OCI-LY7 (cell line): ENCODE measurements at regions not wholly inside any gene's neighbourhood (a gene's known extent, or its start where the extent isn't known, plus 50 kb on each side); places are given as distances from the start of the nearest gene placed in this dataset.

Experiments used
- BruUV-seq: library from RNA; stranded (reverse); fragments of 400-500 nt; replicated peaks from 2 replicates; lab custom pipeline; 2021; lab: Mats Ljungman, UMichigan
- CTCF ChIA-PET: fragments of 300-600 bp; sonication (Branson Sonifier 250); formaldehyde crosslinking; loops from one replicate; lab custom pipeline; 2022; ENCODE audit warnings: antibody characterized with exemption; ENCODE audit not compliant: unreplicated experiment; lab: Charles Lee
- POLR2A ChIA-PET: fragments of 300-600 bp; sonication (Branson Sonifier 250); formaldehyde crosslinking; loops from one replicate; lab custom pipeline; 2022; ENCODE audit warnings: antibody characterized with exemption; lab: Charles Lee
- DNase-seq: peaks from one replicate; pipeline ENCODE4 v3.0.0-alpha.2; 2015; ENCODE audit warnings: low spot score
- H2AFZ ChIP-seq: fragments of 200-600 bp; sonication (generic), shearing (Covaris generic); 2 replicates; pipeline ENCODE4 v1.6.1; 2014; ENCODE audit warnings: mild to moderate bottlenecking, antibody characterized with exemption, low read length, moderate library complexity
- H3K27ac ChIP-seq: fragments of 200-600 bp; sonication (generic); 2 replicates; pipeline ENCODE4 v1.5.1; 2014; ENCODE audit warnings: mixed run types, low read depth, mild to moderate bottlenecking, moderate library complexity, low read length, inconsistent platforms; ENCODE audit not compliant: poor library complexity, severe bottlenecking
- H3K36me3 ChIP-seq: fragments of 200-600 bp; sonication (generic); 2 replicates; pipeline ENCODE4 v1.6.1; 2014; ENCODE audit warnings: mild to moderate bottlenecking, antibody characterized with exemption, low read length, moderate library complexity, mixed read lengths; ENCODE audit not compliant: insufficient read depth
- H3K4me1 ChIP-seq: fragments of 200-600 bp; sonication (generic); 2 replicates; pipeline ENCODE4 v1.5.1; 2014; ENCODE audit warnings: mild to moderate bottlenecking, low read length; ENCODE audit not compliant: insufficient read depth, poor library complexity, severe bottlenecking
- H3K4me2 ChIP-seq: fragments of 200-600 bp; sonication (generic); 2 replicates; pipeline ENCODE4 v1.6.1; 2014; ENCODE audit warnings: mild to moderate bottlenecking, low read length
- H3K4me3 ChIP-seq: fragments of 200-600 bp; sonication (generic); 2 replicates; pipeline ENCODE4 v1.5.1; 2014; ENCODE audit warnings: mild to moderate bottlenecking, low read depth, low read length; ENCODE audit not compliant: poor library complexity, severe bottlenecking
- H3K79me2 ChIP-seq: fragments of 200-600 bp; sonication (generic); 2 replicates; pipeline ENCODE4 v1.6.1; 2016; ENCODE audit warnings: low read depth, mild to moderate bottlenecking, low read length, moderate library complexity, mixed read lengths; ENCODE audit not compliant: insufficient read depth
- H3K9me2 ChIP-seq: fragments of 200-600 bp; sonication (generic); 2 replicates; pipeline ENCODE4 v1.6.1; 2016; ENCODE audit warnings: mild to moderate bottlenecking, low read length, mixed read lengths; ENCODE audit not compliant: insufficient read depth
- H3K9me3 ChIP-seq: fragments of 200-600 bp; sonication (generic); 2 replicates; pipeline ENCODE4 v1.6.1; 2014; ENCODE audit warnings: mild to moderate bottlenecking, mixed run types, low read length, mixed read lengths
- H4K20me1 ChIP-seq: fragments of 200-600 bp; sonication (generic); 2 replicates; pipeline ENCODE4 v1.6.1; 2014; ENCODE audit warnings: mild to moderate bottlenecking, antibody characterized with exemption, low read length, moderate library complexity, mixed read lengths; ENCODE audit not compliant: insufficient read depth
- CTCF ChIP-seq: fragments of 200-600 bp; sonication (generic); conservative IDR thresholded peaks from 2 replicates; pipeline ENCODE4 v1.5.1; 2014; ENCODE audit warnings: mild to moderate bottlenecking, antibody characterized with exemption, low read length, moderate library complexity, mixed read lengths
- EZH2phosphoT487 ChIP-seq: fragments of 200-600 bp; sonication (generic); IDR thresholded peaks from 2 replicates; pipeline ENCODE4 v1.6.1; 2018; ENCODE audit warnings: low read depth, borderline replicate concordance, mild to moderate bottlenecking, mixed run types, antibody characterized with exemption, low read length, moderate library complexity, mixed read lengths
- intact Hi-C: fragments of 100-400 bp; cut with micrococcal nuclease; formaldehyde crosslinking; loops from one replicate; pipeline ENCODE4 v1.10.0; 2022; ENCODE audit not compliant: unreplicated experiment

- ChIA-PET POLR2A (no interaction called here), CTCF (no interaction called here)
- Histone ChIP-seq H3K79me2 (no peaks in the 10 kb centered on the region), H4K20me1 (no peaks in the 10 kb centered on the region), H3K9me3 (no peaks in the 10 kb centered on the region), H3K9me2 (no peaks in the 10 kb centered on the region), H3K4me1 (no peaks in the 10 kb centered on the region), H3K36me3 (no peaks in the 10 kb centered on the region), H2AFZ (no peak overlapping the region), H3K4me3 (no peak overlapping the region), H3K27ac (no peak overlapping the region), H3K4me2 (no peak overlapping the region)
- DNase-seq: no peak
- no peak for TF ChIP-seq CTCF
- TF ChIP-seq EZH2phosphoT487: no peak
- intact Hi-C loops: no loop called here
- no TSS peak for BruUV-seq
These were observed 1400.7 kb upstream of the ACVR2A start for GRCh38 chr2:146444085-146444484.

GRCh38 chr2:146438246-146438645 lies 1406.6 kb upstream of the ACVR2A start:
- POLR2A ChIA-PET: interaction anchor here (0.7 kb wide), 1 partner anchor 1630 kb away, joined by 4 read pairs; no protein-coding TSS in a partner anchor
- TF ChIP-seq CTCF: no peak
- TF ChIP-seq EZH2phosphoT487: no peak

GRCh38 chr2:146437712-146438111 lies 1407.1 kb upstream of the ACVR2A start:
- Histone ChIP-seq H3K79me2 (no peaks in the 10 kb centered on the region), H3K9me2 (no peaks in the 10 kb centered on the region), H3K4me1 (no peaks in the 10 kb centered on the region), H4K20me1 (no peaks in the 10 kb centered on the region), H3K27ac (no peak overlapping the region), H3K4me2 (no peak overlapping the region), H3K9me3 (no peaks in the 10 kb centered on the region), H2AFZ (no peak overlapping the region), H3K36me3 (no peaks in the 10 kb centered on the region), H3K4me3 (no peak overlapping the region)
- no peak for DNase-seq
- POLR2A ChIA-PET: interaction anchor here (0.5 to 0.6 kb wide), 2 partner anchors 10 to 60 kb away, joined by 3 read pairs; no protein-coding TSS in a partner anchor
- intact Hi-C loops: no loop called here
- TF ChIP-seq CTCF (no peak), EZH2phosphoT487 (no peak)
- CTCF ChIA-PET: no interaction called here
- no TSS peak for BruUV-seq

More at GRCh38 chr2:146438246-146438645, 1406.6 kb upstream of the ACVR2A start:
- no peak overlapping the region for H3K4me2 ChIP-seq
- CTCF ChIA-PET: no interaction called here
- H4K20me1 ChIP-seq: no peaks in the 10 kb centered on the region
- BruUV-seq: no TSS peak
- H3K36me3 ChIP-seq: no peaks in the 10 kb centered on the region
- no peak overlapping the region for H3K4me3 ChIP-seq
- H3K27ac ChIP-seq: no peak overlapping the region
- no peaks in the 10 kb centered on the region for H3K9me3 ChIP-seq
- intact Hi-C loops: no loop called here
- H3K4me1 ChIP-seq: no peaks in the 10 kb centered on the region
- H3K79me2 ChIP-seq: no peaks in the 10 kb centered on the region
- H3K9me2 ChIP-seq: no peaks in the 10 kb centered on the region
- no peak for DNase-seq
- no peak overlapping the region for H2AFZ ChIP-seq
